HG03108 (cell line): ENCODE measurements at regions not wholly inside any gene's neighbourhood (a gene's known extent, or its start where the extent isn't known, plus 50 kb on each side); places are given as distances from the start of the nearest gene placed in this dataset.
"Not testable (repeated sequence)": the region's sequence is repeated elsewhere in the genome, so short reads cannot be mapped to it uniquely, and the experiment has no call there.

Experiments used
- ATAC-seq: cut with Tn5 transposase; IDR thresholded peaks from one replicate; pipeline ENCODE4 v1.9.1; 2021; ENCODE audit warnings: moderate library complexity; ENCODE audit not compliant: unreplicated experiment

DNA sequence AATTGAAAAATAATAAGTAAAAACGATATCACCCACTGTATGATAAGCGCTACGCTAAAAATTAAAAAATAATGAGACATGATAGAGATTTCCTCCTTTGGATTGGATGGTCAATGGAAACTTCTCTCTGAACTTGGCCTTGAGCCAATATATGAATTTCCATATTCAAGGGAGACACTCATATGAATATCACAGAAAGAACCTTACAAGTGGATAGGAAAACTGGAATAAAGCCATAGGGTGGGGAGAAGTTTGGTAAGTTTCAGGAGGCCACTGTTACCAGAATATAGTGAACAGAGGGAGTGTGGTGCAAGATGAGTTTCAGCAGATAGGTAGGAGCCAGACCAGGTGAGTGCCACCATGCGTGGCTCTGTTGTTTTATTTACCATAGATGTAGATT is 147.2 kb downstream of the SEM1 start:
- no peak for ATAC-seq

DNA sequence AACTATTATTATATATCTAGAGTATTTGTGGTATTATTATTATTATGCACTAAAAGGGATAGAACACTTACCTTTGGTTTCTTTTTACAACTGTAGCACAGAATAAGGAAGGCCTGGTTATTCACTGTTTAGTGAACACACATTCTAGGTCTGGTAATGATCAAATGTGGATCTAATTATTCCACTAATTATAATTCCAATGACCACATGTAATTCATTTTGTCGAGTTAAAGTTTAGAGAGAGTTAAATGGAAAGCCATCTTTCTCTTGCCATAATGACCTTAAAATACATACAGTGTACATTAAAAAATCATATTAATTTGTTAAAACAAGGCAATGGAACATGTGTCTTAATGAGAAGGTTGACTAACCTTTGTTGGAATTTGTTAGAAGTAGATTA is 147.8 kb downstream of the SEM1 start:
- no peak for ATAC-seq

- ATAC-seq: no peak
Observed at GRCh38 chr7:96558530-96558929, 151.1 kb downstream of the SEM1 start.

DNA sequence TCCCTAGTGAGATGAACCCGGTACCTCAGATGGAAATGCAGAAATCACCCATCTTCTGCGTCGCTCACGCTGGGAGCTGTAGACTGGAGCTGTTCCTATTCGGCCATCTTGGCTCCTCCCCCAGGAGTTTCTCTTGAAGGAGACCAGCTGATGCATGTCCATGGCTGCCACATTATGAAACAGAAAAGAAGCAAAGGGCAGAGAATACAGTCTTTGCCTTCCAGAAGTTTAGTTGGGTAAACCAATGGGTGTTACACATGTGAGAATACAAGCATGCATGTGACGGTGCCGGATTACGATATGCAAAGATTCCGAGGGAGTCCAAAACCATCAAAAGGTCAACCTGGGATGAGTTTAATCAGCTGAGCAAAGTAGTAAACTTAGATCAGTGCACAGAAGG is 151.6 kb downstream of the SEM1 start:
- no peak for ATAC-seq

GRCh38 chr7:96557598-96557997 is 152.0 kb downstream of the SEM1 start:
- ATAC-seq: not testable (repeated sequence)

DNA sequence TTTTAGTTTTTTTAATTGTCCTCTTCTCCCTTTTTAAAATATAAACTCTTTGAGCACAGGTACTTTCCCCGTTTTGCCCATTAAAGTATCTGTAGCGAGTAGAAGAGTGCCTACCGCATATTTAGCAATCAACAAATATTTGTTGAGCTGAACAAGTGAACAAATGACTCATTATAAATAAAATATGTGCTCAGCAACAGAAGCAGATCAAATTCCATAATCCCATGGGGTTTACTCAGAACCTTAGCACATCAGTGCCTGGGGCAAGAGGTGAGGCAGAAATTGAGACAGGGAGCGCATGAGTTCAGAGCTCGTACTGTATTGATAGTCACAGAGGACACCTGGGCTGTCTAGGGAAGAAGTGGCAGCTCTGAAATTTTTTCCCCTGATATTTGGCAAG is 161.0 kb downstream of the SEM1 start:
- no peak for ATAC-seq

DNA sequence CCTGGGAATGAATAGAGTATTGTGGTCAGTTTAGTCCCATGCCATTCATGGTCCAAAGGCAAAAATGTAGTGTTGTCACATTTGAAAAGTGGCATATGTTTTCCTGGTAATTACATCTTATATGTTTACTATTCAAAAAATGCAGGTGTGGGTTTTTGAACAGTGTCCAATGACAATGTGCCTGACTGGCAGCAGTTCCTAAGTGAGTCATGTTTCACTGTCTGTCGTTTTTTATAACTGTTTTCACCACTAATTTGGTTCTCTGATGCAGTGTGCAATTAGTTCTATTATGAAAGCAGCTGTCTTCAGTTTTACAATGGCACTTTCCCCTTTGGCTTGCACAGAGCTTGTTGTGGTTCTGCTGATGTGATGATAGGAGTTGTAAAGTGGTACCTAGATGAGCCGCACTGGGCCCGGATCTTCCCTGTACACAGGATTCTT is 162.3 kb downstream of the SEM1 start:
- ATAC-seq: no peak

DNA sequence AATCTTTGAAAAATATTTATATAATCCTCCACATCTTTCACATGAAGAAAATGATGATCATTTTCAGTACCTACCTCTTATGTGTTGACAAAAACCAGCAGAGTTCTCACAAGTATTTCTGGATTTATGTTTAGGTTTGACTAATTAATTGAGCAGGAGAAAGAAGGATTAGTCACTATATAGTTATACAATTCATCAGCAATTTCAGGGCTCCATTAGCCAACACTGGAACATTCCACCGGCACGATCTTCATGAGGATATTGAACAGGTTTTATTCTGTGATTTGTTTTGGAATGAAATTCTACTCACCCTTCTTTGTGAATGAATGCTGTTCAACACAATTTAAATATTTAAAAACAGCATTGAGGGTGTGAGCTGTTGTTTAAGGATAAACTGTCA is 163.2 kb downstream of the SEM1 start:
- no peak for ATAC-seq

DNA sequence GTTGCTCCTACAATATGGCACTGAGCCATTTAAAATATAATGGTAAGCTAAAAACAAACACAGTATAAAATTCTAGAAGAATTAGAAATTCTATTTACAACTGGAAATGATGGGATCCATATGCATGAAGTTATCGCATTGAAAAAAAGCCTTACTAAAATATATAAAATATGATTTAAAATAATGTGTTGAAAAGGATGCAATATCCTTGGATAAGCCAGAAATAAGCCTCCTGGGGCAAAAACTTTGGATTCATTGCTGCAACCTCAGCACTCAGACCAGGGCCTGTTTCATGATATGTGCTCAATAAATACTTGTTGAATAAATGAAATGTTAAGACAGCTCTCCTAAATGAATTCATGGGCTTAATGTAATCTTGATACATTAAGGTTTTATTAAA is 170.2 kb downstream of the SEM1 start:
- ATAC-seq: no peak

- no peak for ATAC-seq
Observed at GRCh38 chr7:96538632-96539031, 171.0 kb downstream of the SEM1 start.

GRCh38 chr7:96534221-96534620 is 175.4 kb downstream of the SEM1 start:
- ATAC-seq: no peak

DNA sequence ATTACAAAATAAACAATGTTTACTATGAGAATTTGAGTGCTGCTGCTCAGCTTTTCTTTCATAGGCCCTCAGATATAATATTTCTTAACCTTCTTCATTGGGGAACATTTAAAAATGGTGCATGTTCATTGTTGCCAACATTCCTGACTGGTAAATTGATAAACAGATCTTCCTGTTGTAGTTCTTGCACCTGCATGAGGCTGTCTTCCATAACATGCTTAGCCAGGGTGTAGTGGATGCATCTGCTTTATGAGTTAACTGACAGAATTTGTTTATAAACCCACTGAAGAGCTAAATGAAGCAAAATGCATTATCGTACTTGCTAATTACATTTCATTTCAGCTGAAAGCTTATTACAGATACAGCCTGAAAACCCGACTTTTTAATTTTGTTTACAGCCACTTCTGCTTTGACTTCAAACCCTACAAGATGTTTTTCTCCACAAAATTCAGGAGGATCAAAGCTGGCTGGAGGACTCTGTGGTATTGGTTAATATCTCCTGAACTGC is 177.2 kb downstream of the SEM1 start:
- ATAC-seq: no peak

- ATAC-seq: no peak
Observed at GRCh38 chr7:96531331-96531730, 178.3 kb downstream of the SEM1 start.

DNA sequence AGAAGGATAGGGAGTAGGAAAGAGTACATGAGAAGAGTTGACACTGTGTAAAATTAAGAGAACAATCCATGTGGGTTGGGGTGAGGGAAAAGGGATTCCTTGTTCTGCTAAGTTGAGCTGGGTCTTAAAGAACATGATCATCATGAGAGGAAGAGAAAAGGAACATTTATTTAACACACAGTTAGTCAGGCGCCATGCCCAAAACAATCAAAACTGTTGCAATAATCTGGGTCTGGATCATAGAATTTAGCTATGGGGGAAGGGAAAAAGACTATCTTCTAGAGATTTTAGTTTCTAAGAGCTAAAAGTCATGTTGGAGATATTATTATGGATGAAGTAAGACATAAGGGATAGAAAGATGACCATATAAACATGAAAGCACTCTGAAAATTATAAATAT is 178.9 kb downstream of the SEM1 start:
- ATAC-seq: no peak

GRCh38 chr7:96527133-96527827 is 182.4 kb downstream of the SEM1 start:
- ATAC-seq: no peak

GRCh38 chr7:96526496-96526895 is 183.2 kb downstream of the SEM1 start:
- ATAC-seq: no peak

DNA sequence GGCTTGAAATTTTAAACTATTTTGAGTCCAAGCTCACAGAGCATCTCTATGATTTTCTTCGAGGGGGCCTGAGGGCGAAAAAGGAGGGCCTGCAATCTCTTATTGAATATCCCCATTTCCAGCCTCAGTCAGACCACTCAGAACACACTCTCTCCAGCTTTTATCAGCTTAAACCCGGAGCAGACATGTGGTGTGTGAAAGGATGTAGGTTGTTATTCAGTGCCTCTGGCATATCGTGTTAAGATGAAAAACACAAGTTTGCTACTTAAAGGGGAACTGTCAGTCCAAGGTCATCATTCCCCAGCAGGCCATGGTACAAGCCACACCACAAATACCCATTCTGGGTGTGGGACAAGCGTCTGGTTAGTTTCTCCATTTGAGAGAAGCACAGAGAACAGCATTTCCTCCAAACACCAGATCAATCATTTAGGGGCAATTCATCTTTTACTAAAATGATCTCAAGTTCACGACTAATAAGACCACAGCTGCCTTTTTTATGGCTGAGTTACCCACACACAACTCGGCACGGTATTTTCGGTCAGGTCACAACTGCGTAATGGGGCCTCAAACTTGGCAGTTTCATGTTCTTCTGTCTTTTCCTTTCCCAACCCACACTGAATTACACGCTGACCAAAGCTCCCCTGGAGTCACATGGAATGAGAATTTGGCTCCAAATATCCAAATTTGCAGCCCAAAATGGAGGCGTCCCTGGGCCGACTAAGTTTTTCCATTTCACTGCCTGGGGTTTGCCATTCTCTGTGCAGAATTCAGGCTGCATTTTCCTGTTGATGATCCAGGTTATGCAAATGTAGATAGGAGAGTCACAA is 188.4 kb downstream of the SEM1 start:
- no peak for ATAC-seq

GRCh38 chr7:96508371-96508770 is 186.5 kb upstream of the SLC25A13 start:
- ATAC-seq: no peak

DNA sequence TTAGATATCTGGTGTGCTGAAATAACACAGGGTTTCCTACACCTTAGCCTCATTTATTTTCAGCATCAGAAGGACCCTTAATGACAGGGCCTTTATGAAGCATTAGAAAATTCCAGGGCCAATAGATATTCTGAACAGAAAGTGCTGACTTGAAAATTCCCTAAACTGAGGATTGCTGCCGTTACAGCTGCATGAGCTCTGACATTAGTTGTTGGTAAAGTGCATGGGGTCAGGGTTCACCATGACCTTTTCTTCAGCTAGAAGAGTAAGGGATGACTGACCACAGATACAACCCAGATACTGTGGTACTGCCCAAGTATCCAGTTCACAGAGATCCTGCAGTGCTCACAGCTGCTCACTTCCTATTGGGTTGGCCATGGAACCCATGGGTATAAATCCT is 181.7 kb upstream of the SLC25A13 start:
- no peak for ATAC-seq

DNA sequence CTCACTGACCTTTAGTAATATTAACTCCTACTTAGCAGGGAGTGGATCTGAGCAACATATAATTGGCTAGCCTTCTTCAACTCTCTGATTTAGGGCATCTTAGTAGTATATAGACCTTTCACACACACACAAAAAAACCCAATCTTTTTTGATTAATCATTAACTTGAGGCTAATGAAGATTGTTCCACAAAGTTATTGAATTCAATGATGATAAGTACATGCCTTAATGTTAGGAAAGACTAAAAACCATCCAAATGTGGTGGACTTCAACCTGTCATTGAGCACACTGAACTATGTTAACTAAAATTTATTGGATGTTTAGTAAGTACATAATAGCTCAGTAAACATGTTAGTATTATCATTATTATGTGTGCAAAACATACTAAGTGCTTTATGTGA is 179.4 kb upstream of the SLC25A13 start:
- no peak for ATAC-seq

DNA sequence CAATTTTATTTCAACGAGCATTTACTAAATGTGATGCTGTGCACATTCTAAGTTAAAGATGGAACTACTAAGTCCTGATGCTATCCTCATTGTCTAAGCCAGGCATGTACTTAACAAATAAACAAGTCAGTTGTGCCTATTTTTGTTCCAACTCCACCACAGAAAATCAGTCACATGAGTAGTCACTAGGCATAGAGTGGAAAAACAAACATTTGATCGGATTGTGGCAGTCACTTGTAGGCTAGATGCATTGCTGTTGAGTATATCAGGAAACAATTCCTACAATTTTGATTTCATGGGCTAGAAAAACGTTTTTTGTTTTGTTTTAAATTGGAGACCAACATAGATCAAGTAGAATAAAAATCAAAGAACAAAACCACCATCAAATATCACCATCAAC is 177.6 kb upstream of the SLC25A13 start:
- no peak for ATAC-seq

DNA sequence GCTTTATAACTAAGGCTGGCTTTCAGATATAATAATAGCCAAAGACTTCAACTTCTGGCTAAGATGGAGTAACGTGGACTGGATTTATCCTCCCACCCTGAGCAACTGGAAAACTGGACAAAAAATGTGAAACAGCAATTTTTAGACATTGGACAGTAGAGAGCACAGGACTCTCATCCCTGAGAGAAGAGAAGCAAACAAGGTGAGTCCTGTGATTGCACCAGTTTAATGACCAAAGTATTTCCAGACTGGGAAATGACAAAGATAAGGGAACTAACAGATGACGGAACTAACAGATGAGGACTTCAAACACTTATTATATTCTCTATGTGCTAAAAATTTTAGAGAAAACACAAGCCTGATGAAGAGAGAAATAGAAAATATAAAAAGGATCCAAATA is 175.7 kb upstream of the SLC25A13 start:
- no peak for ATAC-seq
